RWPE2 (cell line): ENCODE measurements at regions not wholly inside any gene's neighbourhood (a gene's known extent, or its start where the extent isn't known, plus 50 kb on each side); places are given as distances from the start of the nearest gene placed in this dataset.

Experiments used
- ATAC-seq: fragments of 200-7000 bp; cut with Tn5 transposase; 3 replicates; pipeline ENCODE4 v1.9.1; 2021; ENCODE audit warnings: low read depth
- DNase-seq: peaks from one replicate; pipeline ENCODE4 v3.0.0-alpha.2; 2020; ENCODE audit warnings: low spot score
- H3K27ac ChIP-seq: fragments of 450-650 bp; 2 replicates; pipeline ENCODE4 v1.5.1; 2017; ENCODE audit warnings: mild to moderate bottlenecking; ENCODE audit not compliant: poor library complexity, severe bottlenecking
- H3K27me3 ChIP-seq: fragments of 250-450 bp; sonication (Bioruptor Pico); 2 replicates; pipeline ENCODE4 v1.5.1; 2021; ENCODE audit warnings: mild to moderate bottlenecking, moderate library complexity; ENCODE audit not compliant: insufficient read depth, poor library complexity, severe bottlenecking
- H3K36me3 ChIP-seq: fragments of 250-450 bp; sonication (Bioruptor Pico); 2 replicates; pipeline ENCODE4 v1.5.1; 2020; ENCODE audit warnings: low read depth, mild to moderate bottlenecking, moderate library complexity
- H3K4me1 ChIP-seq: fragments of 250-450 bp; sonication (Bioruptor Pico); 2 replicates; pipeline ENCODE4 v1.5.1; 2021; ENCODE audit warnings: mild to moderate bottlenecking, moderate library complexity; ENCODE audit not compliant: insufficient read depth, poor library complexity, severe bottlenecking
- H3K4me3 ChIP-seq: fragments of 250-450 bp; sonication (Bioruptor Pico); 2 replicates; pipeline ENCODE4 v1.5.1; 2021; ENCODE audit warnings: mild to moderate bottlenecking, moderate library complexity; ENCODE audit not compliant: severe bottlenecking
- H3K9me3 ChIP-seq: fragments of 250-450 bp; sonication (Bioruptor Pico); 2 replicates; pipeline ENCODE4 v1.5.1; 2021; ENCODE audit warnings: mild to moderate bottlenecking, moderate library complexity; ENCODE audit not compliant: severe bottlenecking
- TF ChIP-seq, protein P1 (sequence below): fragments of 450-650 bp; IDR thresholded peaks from one replicate; pipeline ENCODE4 v1.5.1; 2017; ENCODE audit warnings: mild to moderate bottlenecking, moderate library complexity; ENCODE audit not compliant: poor library complexity, severe bottlenecking

DNA sequence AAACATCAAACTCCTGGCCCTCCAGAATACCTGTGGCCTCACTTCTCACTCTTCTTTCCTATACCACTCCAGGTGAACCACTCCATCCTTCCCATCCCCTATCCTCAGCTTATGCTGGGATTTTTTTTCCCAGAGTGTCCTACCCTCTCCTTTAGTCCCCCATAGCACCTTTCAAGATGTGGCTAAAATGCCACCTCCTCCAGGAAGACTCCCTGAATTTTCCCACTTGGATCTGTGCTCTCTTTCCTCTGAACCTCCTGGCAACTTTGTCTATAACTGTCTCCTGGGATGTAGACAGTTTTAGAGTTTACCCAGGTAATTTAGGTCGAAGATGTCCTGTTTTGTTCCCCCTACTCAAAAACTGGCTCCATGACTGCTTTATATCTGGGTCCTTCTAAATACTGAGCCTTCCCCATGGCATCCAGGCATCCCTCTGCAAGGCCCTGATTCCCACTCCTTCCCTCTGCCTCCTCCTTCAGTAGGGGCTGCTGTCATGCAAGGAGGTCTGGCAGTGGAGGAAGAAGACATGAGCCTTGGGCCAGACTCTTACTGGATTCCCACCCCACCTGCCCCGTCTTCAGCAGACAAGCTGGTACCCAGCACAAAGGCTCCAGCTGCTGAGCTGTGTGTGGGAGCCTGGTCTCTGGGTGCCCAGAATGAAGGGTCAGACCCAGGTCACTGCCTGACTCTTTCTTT is 161.5 kb downstream of the SMAD6 start:
- H3K27ac ChIP-seq = no peak overlapping the region

DNA sequence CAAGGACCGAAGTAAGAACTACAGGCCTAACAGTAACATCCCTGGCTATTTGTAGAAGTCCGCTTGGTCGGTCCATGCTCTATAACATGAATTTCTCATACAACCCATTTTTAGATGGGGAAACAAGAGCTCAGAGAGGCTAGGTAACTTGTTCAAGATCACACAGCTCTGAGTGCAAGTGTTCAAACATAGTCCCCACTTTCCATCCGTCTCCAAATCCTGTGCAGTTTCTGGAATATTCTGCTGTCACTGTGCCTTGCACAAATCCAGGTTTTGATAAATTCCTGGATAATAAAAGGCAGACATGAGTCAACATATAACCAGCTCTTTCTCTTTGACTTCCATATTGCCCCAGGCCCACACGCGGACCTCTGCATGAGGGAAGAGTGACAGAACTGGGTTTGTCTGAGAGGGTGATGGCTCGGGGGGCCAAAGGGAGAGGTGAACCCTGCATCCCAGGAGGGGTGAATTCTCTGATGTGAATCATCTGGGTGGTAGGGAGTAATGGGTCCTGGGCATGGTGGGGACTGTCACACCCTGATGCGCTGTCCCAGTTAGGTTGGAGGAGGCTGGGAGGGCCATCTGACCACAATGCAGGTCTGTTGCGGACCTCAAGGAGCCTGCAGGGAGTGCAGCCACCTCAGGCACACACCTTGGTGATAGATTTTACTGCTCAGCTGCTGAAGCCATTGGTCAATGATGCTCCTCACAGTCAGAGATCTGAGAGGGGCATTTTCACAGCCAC is 162.2 kb downstream of the SMAD6 start:
- H3K4me1 ChIP-seq = peaks cover 3% of the 10 kb centered on the region
- TF ChIP-seq, protein P1, sequence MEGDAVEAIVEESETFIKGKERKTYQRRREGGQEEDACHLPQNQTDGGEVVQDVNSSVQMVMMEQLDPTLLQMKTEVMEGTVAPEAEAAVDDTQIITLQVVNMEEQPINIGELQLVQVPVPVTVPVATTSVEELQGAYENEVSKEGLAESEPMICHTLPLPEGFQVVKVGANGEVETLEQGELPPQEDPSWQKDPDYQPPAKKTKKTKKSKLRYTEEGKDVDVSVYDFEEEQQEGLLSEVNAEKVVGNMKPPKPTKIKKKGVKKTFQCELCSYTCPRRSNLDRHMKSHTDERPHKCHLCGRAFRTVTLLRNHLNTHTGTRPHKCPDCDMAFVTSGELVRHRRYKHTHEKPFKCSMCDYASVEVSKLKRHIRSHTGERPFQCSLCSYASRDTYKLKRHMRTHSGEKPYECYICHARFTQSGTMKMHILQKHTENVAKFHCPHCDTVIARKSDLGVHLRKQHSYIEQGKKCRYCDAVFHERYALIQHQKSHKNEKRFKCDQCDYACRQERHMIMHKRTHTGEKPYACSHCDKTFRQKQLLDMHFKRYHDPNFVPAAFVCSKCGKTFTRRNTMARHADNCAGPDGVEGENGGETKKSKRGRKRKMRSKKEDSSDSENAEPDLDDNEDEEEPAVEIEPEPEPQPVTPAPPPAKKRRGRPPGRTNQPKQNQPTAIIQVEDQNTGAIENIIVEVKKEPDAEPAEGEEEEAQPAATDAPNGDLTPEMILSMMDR = no peak
- H3K27me3 ChIP-seq = no peaks in the 10 kb centered on the region
- no peak overlapping the region for H3K27ac ChIP-seq
- ATAC-seq = no peak
- no peak overlapping the region for H3K4me3 ChIP-seq
- no peaks in the 10 kb centered on the region for H3K9me3 ChIP-seq
- H3K36me3 ChIP-seq = no peaks in the 10 kb centered on the region
- peak; percentile 63 for DNase-seq

More for the DNA sequence above, 161.5 kb downstream of the SMAD6 start:
- Histone ChIP-seq H3K4me3 (no peak overlapping the region), H3K36me3 (no peaks in the 10 kb centered on the region), H3K4me1 (peaks cover 3% of the 10 kb centered on the region), H3K27me3 (no peaks in the 10 kb centered on the region), H3K9me3 (no peaks in the 10 kb centered on the region)
- DNase-seq (peak; percentile 54), ATAC-seq (no peak; the same call in 2 of the 3 replicates)
- TF ChIP-seq, protein P1 = no peak

DNA sequence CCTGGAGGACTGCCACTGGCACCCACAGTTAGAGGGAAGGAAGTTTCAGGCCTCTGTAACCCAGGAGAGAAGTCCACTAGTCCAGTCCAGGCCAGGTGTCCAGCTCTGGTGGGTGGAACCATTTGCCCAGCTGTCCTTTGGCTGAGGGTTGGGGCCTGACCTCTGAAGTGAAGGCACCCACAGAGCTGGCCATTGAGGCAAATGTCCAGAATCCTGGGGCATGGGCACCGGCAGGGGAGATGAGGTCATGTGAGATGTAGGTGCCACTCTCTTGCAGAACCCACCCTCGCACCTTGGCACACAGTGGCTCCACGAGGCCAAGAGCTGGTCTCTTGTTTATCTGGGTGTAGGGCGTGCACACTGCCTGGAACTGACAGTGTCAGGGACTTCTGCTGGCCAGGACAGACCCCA is 162.8 kb downstream of the SMAD6 start:
- H3K36me3 ChIP-seq = no peaks in the 10 kb centered on the region
- H3K27ac ChIP-seq = no peak overlapping the region
- TF ChIP-seq, protein P1 = no peak
- no peak overlapping the region for H3K4me3 ChIP-seq
- DNase-seq (peak; percentile 65), ATAC-seq (no peak)
- H3K9me3 ChIP-seq = no peaks in the 10 kb centered on the region
- no peaks in the 10 kb centered on the region for H3K27me3 ChIP-seq
- H3K4me1 ChIP-seq = peaks cover 3% of the 10 kb centered on the region

DNA sequence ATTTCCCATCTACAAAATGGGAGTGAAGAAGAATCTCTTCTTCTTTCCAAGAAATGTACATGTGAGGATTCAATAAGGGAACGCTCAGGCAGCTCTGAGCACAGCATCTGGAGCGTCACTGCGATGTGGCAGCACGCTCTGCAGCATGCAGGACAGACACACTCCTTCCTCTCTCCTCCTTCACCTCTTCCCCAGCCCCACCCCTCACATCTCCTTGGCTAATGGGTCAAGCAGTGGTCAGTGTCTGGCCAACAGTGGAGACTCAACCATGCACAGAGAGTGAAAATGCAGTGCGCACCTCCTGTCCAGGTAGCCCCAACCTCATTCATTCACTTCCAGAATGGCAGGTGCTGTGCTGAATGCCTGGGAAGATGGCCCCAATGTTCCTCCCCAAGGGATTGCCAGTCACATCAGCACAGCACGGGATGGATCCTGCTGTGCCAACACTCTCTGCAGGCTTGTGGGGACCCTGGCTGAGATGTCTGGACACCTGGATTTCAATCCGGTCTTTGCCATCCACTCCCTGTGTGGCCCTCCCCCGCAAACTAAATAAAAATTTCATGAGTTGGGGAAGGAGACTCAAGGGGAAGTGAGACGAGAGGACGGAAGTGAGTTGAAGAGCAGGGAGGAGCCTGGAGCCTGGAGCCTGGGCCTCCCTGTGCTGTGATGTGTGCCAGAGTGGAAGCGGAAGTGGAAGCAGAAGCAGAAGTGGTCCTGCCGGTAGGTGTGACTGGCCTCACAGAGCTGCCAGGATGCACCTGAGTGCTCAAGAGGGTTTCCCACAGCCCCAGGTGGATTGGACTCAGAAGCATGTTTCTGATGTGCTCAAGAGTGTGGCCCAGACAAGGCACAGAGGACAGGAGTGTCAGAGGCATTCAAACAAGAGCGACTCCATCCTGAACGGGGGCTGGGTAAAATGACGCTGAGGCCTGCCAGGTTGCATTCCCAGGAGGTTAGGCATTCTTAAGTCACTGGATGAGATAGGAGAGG is 163.9 kb downstream of the SMAD6 start:
- no peaks in the 10 kb centered on the region for H3K27me3 ChIP-seq
- TF ChIP-seq, protein P1 = no peak
- H3K4me3 ChIP-seq = no peak overlapping the region
- ATAC-seq (no peak), DNase-seq (peak; percentile 43)
- H3K4me1 ChIP-seq = peaks cover 3% of the 10 kb centered on the region
- no peak overlapping the region for H3K27ac ChIP-seq
- peaks cover 4% of the 10 kb centered on the region for H3K9me3 ChIP-seq
- no peaks in the 10 kb centered on the region for H3K36me3 ChIP-seq
